22Rv1 (cell line): ENCODE measurements at regions not wholly inside any gene's neighbourhood (a gene's known extent, or its start where the extent isn't known, plus 50 kb on each side); places are given as distances from the start of the nearest gene placed in this dataset.

Source experiments
- ZFX ChIP-seq: fragments of 450-650 bp; IDR thresholded peaks from 2 replicates; pipeline ENCODE4 v1.6.1; 2017; ENCODE audit warnings: antibody characterized with exemption, borderline replicate concordance
- TF ChIP-seq, protein P1 (sequence below): fragments of 450-650 bp; IDR thresholded peaks from 2 replicates; pipeline ENCODE4 v1.5.1; 2017; ENCODE audit warnings: mild to moderate bottlenecking

DNA sequence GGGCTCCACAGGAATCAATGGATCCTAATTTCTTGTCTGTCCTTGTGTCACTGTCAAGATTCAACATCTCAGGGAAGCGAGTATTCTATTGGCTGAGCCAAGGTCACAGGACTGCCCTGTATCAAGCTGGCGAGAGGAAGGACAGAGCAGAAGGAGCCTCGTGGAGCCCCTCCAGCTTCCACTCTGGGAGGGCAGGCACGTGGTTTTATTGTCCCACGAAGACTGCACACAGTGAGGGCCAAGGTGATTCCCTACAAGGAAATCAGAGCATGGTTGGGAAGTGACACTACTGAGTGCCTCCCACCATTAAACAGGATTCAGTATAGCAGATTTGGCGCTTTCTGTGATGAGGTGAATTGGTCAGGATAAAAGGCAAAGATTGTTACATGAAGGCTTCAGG lies 302.4 kb upstream of the CXCR4 start:
- TF ChIP-seq, protein P1, sequence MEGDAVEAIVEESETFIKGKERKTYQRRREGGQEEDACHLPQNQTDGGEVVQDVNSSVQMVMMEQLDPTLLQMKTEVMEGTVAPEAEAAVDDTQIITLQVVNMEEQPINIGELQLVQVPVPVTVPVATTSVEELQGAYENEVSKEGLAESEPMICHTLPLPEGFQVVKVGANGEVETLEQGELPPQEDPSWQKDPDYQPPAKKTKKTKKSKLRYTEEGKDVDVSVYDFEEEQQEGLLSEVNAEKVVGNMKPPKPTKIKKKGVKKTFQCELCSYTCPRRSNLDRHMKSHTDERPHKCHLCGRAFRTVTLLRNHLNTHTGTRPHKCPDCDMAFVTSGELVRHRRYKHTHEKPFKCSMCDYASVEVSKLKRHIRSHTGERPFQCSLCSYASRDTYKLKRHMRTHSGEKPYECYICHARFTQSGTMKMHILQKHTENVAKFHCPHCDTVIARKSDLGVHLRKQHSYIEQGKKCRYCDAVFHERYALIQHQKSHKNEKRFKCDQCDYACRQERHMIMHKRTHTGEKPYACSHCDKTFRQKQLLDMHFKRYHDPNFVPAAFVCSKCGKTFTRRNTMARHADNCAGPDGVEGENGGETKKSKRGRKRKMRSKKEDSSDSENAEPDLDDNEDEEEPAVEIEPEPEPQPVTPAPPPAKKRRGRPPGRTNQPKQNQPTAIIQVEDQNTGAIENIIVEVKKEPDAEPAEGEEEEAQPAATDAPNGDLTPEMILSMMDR = no peak
- no peak for TF ChIP-seq ZFX
